Neural progenitor cell (in vitro differentiated cells): ENCODE measurements at regions not wholly inside any gene's neighbourhood (a gene's known extent, or its start where the extent isn't known, plus 50 kb on each side); places are given as distances from the start of the nearest gene placed in this dataset.

Experiments
- CTCF ChIP-seq: fragments of 200-600 bp; sonication (generic); IDR thresholded peaks from 2 replicates; pipeline ENCODE4 v1.5.1; 2017; ENCODE audit warnings: antibody characterized with exemption, mild to moderate bottlenecking
- EZH2 ChIP-seq: fragments of 200-600 bp; sonication (generic); IDR thresholded peaks from 2 replicates; pipeline ENCODE4 v1.6.1; 2017; ENCODE audit warnings: antibody characterized with exemption, mild to moderate bottlenecking, moderate library complexity
- EZH2phosphoT487 ChIP-seq: fragments of 200-600 bp; sonication (generic); IDR thresholded peaks from 2 replicates; pipeline ENCODE4 v1.6.1; 2017; ENCODE audit warnings: antibody characterized with exemption

- TF ChIP-seq CTCF = no peak
- TF ChIP-seq EZH2 = no peak
- no peak for TF ChIP-seq EZH2phosphoT487
Measured at GRCh38 chr17:71919896-71920295, 200.9 kb upstream of the SOX9 start.
